ENCODE measurements at regions not wholly inside any gene's neighbourhood (a gene's known extent, or its start where the extent isn't known, plus 50 kb on each side); places are given as distances from the start of the nearest gene placed in this dataset.
A peak's percentile ranks its signal among the peaks of the same experiment; 100 is the strongest.

DNA sequence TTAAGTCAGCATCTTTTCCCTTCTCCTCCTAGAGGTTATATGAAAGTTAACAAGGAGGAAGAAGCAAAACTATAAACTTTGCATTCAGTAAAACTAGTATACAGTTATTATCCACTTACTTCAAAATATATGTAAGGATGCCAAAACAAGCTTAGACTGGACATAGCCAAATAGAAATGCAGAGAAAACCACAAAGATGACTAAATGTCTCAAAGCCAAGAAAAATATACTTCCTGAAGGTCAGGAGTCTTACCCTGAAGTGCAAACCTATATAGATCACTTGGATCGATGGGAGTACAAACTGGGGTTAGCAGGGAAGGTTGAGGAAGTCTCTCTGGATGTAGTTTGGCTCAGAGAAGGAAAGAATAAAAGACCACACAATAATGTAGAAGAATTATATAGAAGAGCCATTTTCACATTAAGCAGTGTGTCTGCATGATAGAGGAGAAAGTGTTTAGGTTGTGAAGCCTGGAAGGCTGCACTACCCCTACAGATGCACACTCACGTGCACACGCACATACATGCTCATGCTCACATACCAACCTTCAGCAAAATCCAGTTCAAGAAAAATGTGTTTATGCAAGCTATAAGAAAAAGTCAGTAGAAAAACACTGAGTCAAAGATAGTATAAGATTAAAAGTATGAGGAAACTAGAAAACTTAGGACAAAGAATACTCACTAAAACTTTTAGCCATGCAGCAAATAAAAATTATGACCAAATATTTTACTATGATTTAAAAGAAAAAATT, 112.1 kb upstream of the RXFP2 start:
- no peaks in the 10 kb centered on the region for H3K27me3 ChIP-seq (ENCODE audit: control insufficient read depth, insufficient read depth, low read length)
- no peak for DNase-seq
- no peak overlapping the region for H3K4me3 ChIP-seq (ENCODE audit: insufficient read depth, low read depth, low read length)
- H3K36me3 ChIP-seq (replicated peaks; ENCODE audit: control insufficient read depth, insufficient read depth, low read length), result no peaks in the 10 kb centered on the region

DNA sequence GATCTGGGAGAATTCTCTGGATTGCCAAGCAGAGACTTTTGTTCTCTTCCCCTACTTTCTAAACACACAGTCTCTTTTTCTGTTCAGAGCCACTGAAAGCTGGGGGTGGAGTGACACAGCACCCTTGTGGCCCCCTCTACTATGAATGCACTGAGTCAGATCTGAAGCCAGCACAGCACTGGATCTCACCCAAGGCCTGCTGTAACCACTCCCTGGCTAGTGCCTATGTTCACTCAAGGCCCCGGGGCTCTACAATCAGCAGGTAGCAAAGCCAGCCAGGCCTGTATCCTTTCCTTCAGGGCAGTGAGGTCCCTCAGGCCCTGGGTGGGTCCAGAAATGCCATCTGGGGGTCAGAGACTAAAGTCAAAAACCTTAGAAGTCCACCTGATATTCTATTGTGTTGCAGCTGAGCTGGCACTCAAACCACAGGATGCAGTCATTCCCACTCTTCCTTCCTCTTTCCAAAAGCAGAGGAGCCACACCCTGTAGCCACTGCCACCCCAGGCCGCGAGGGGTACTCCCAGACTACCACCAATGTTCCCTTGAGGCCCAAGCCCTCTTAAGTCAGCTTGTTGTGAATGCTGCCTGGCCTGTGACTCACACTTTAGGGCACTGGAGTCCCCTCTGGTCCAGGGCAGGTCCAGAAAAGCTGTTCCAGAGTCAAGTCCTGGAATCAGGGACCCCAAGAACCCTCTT, 110.1 kb upstream of the RXFP2 start:
- Histone ChIP-seq H3K27me3 (ENCODE audit: control insufficient read depth, insufficient read depth, low read length) (no peaks in the 10 kb centered on the region), H3K36me3 (replicated peaks; ENCODE audit: control insufficient read depth, insufficient read depth, low read length) (no peaks in the 10 kb centered on the region), H3K4me3 (ENCODE audit: insufficient read depth, low read depth, low read length) (no peak overlapping the region)
- DNase-seq, result no peak

DNA sequence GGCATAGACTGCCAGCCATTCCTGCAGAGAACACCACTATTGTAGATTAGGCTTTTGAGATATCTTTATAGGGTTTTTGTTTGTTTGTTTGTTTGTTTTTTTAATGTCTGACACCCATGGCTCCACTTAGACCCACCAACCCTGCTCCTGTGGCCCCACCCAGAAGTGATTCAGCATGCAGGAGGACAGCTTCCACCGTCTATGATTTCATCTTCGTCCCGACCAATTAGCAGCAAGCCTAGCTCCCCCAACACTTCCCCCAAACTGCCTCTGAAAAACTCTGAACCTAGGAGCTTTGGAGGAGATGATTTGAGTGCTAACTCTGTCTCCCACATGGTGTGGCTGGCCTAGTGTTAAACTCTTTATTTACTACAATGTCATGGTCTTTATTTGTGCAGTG, 108.3 kb upstream of the RXFP2 start:
- Histone ChIP-seq H3K4me3 (ENCODE audit: insufficient read depth, low read depth, low read length) (no peak overlapping the region), H3K36me3 (replicated peaks; ENCODE audit: control insufficient read depth, insufficient read depth, low read length) (no peaks in the 10 kb centered on the region), H3K27me3 (ENCODE audit: control insufficient read depth, insufficient read depth, low read length) (no peaks in the 10 kb centered on the region)
- DNase-seq, result no peak

DNA sequence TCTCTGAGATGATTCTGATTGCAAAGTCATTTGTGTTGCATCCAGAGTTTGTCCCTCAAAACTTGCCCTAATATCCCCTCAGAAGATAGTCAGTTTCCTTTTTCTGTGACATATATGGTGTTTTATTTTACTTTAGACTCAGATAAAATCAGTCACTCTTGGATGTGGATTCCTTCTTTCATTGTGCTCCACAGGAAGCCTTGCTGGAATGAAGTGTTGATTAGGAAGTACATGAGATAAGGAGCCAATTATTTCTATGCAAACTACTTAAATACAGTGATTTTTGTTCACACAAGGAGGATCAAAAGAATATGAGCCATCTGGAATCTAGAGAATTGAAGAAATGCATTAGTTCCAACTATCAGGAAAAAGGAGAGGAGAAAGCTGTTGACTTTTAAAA, 107.6 kb upstream of the RXFP2 start:
- no peaks in the 10 kb centered on the region for H3K27me3 ChIP-seq (ENCODE audit: control insufficient read depth, insufficient read depth, low read length)
- no peaks in the 10 kb centered on the region for H3K36me3 ChIP-seq (replicated peaks; ENCODE audit: control insufficient read depth, insufficient read depth, low read length)
- DNase-seq, result no peak
- no peak overlapping the region for H3K4me3 ChIP-seq (ENCODE audit: insufficient read depth, low read depth, low read length)

- H3K27me3 ChIP-seq (ENCODE audit: control insufficient read depth, insufficient read depth, low read length), result no peaks in the 10 kb centered on the region
- H3K4me3 ChIP-seq (ENCODE audit: insufficient read depth, low read depth, low read length), result no peak overlapping the region
- DNase-seq, result no peak
- no peaks in the 10 kb centered on the region for H3K36me3 ChIP-seq (replicated peaks; ENCODE audit: control insufficient read depth, insufficient read depth, low read length)
Measured at GRCh38 chr13:31638577-31638976, 100.7 kb upstream of the RXFP2 start.

DNA sequence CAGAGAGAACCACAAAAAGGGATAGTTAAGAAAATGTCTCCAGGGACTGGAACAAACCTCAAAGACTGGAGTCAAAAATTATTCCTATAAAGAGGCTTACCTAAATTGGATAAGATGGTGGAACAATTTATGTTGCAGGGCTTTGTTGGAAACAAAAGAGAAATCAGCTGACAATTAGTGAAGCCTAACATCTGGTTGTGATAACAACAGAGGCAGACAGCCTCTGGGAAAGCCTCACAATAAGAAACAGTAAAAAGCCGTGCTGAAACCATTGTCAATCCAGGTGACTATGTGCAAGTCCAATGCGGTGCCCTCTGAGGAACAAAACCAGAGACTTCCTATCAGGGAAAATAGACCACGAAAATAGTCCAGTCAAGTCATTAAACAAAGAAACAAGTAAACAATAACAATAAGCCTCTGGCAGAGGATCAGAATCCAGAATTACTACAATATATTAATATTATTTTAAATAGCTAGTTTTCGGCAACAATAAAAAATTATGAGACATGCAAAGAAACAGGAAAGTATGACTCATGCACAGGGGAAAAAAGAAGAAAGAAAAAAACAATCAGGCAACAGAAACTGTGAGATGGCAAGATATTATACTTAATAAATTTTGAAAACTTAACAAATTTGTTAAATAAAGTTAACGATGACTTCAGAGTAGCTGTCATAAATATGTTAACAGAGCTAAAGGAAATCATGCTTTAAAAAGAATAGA, 99.7 kb upstream of the RXFP2 start:
- DNase-seq, result no peak
- no peaks in the 10 kb centered on the region for H3K27me3 ChIP-seq (ENCODE audit: control insufficient read depth, insufficient read depth, low read length)
- no peak overlapping the region for H3K4me3 ChIP-seq (ENCODE audit: insufficient read depth, low read depth, low read length)
- H3K36me3 ChIP-seq (replicated peaks; ENCODE audit: control insufficient read depth, insufficient read depth, low read length), result no peaks in the 10 kb centered on the region

- H3K4me3 ChIP-seq (ENCODE audit: insufficient read depth, low read depth, low read length), result no peak overlapping the region
- H3K27me3 ChIP-seq (ENCODE audit: control insufficient read depth, insufficient read depth, low read length), result no peaks in the 10 kb centered on the region
- DNase-seq, result no peak
- no peaks in the 10 kb centered on the region for H3K36me3 ChIP-seq (replicated peaks; ENCODE audit: control insufficient read depth, insufficient read depth, low read length)
Measured at GRCh38 chr13:31649766-31650165, 89.6 kb upstream of the RXFP2 start.

DNA sequence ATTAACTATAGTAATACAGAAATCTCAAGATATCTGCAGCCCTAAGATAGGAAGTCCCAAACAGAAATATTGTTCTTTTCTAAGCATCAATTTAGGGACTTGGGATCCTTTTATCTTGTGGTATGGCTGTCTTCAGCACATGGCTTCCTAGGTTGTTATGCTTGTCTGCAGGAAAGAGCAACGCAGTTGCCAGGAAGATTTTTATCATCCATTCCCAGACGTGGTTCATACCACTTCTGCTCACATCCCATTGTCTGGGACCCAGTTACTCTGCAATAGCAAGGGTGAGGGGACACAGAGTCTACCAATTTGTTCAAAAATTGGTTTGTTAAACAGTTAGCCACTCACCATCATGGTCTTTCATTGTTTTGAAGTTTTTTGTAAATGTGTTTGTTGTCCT, 85.6 kb upstream of the RXFP2 start:
- no peaks in the 10 kb centered on the region for H3K36me3 ChIP-seq (replicated peaks; ENCODE audit: control insufficient read depth, insufficient read depth, low read length)
- no peak overlapping the region for H3K4me3 ChIP-seq (ENCODE audit: insufficient read depth, low read depth, low read length)
- no peak for DNase-seq
- H3K27me3 ChIP-seq (ENCODE audit: control insufficient read depth, insufficient read depth, low read length), result no peaks in the 10 kb centered on the region

GRCh38 chr13:31663880-31664585, 75.3 kb upstream of the RXFP2 start:
- Histone ChIP-seq H3K4me3 (ENCODE audit: insufficient read depth, low read depth, low read length) (no peak overlapping the region), H3K36me3 (replicated peaks; ENCODE audit: control insufficient read depth, insufficient read depth, low read length) (no peaks in the 10 kb centered on the region), H3K27me3 (ENCODE audit: control insufficient read depth, insufficient read depth, low read length) (no peaks in the 10 kb centered on the region)
- DNase-seq, result peak; percentile 61

DNA sequence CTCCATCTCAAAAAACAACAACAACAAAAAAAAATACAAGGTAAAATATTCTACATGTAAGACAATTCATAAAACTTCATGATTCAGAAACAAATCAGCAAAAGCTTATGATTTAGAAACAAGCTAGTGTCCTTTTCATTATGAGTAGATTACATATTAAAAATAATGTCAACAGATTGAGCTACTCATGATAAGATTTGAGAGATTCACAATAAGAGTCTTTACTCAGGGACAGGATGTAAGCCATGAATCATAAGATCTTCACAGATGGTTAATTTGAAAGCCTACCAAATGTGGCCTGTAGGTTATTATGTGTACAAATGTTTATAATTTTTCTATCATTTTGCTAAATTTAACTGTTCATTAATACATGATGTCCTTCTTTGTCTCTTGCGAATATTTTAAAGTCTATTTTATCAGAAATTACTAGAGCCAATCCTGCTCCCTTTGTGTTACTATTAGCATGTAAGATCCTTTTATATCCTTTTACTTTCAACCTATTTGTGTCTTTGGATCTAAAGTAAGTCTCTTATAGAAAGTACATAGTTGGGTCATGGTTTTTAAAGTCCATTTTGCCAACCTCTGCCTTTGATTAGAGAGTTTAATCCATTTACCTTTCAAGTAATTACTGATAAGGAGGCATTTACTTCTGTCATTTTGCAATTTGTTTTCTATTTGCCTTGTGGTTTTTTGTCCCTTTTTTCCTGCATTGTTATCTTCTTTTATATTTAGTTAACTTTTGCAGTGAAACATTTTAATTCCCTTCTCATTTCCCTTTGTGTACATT, 68.3 kb upstream of the RXFP2 start:
- H3K36me3 ChIP-seq (replicated peaks; ENCODE audit: control insufficient read depth, insufficient read depth, low read length), result no peaks in the 10 kb centered on the region
- no peak for DNase-seq

DNA sequence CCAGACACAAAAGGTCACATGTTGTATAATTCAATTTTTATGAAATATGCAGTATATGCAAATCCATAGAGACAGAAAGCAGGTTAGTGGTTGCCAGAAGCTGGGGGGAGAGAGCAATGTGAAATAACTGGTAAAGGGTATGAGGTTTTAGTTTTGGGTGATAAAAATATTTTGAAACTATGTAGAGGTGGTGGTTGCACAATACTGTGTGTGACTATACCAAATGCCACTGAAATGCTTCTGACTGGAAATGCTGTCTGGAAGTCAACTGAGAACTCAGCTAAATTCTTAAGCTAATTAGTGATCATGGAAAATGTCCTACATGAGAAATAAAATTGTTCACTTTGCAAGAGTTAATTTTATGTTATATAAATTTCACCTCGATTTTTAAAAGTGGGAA, 65.3 kb upstream of the RXFP2 start:
- Histone ChIP-seq H3K4me3 (ENCODE audit: insufficient read depth, low read depth, low read length) (no peak overlapping the region), H3K27me3 (ENCODE audit: control insufficient read depth, insufficient read depth, low read length) (no peaks in the 10 kb centered on the region), H3K36me3 (replicated peaks; ENCODE audit: control insufficient read depth, insufficient read depth, low read length) (no peaks in the 10 kb centered on the region)
- no peak for DNase-seq

More for the DNA sequence above, 68.3 kb upstream of the RXFP2 start:
- Histone ChIP-seq H3K27me3 (ENCODE audit: control insufficient read depth, insufficient read depth, low read length) (no peaks in the 10 kb centered on the region), H3K4me3 (ENCODE audit: insufficient read depth, low read depth, low read length) (no peak overlapping the region)

GRCh38 chr13:31675440-31675953, 63.8 kb upstream of the RXFP2 start:
- Histone ChIP-seq H3K4me3 (ENCODE audit: insufficient read depth, low read depth, low read length) (no peak overlapping the region), H3K36me3 (replicated peaks; ENCODE audit: control insufficient read depth, insufficient read depth, low read length) (no peaks in the 10 kb centered on the region), H3K27me3 (ENCODE audit: control insufficient read depth, insufficient read depth, low read length) (no peaks in the 10 kb centered on the region)
- DNase-seq, result no peak

- DNase-seq, result no peak
- Histone ChIP-seq H3K36me3 (replicated peaks; ENCODE audit: control insufficient read depth, insufficient read depth, low read length) (no peaks in the 10 kb centered on the region), H3K27me3 (ENCODE audit: control insufficient read depth, insufficient read depth, low read length) (no peaks in the 10 kb centered on the region), H3K4me3 (ENCODE audit: insufficient read depth, low read depth, low read length) (no peak overlapping the region)
Measured at GRCh38 chr13:31681133-31681532, 58.2 kb upstream of the RXFP2 start.

DNA sequence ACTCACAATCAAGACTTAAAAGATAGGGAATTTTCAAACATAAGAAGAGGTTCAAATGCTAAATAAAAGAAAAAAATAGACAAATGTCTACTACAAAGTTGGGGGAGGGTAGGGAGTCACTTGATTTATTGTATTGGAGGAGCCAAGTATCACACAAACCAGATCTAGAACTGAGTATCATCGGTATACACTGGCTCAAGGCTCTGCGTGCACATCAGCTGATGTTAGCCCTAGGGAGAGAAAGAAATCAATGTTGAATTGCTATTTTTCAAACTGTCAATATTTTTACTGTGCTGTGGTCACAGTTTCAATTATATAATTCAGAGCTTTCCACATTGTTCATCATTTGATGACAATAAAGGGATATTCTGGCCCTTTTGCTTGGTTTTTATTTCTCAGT, 54.9 kb upstream of the RXFP2 start:
- no peak for DNase-seq
- Histone ChIP-seq H3K36me3 (replicated peaks; ENCODE audit: control insufficient read depth, insufficient read depth, low read length) (no peaks in the 10 kb centered on the region), H3K27me3 (ENCODE audit: control insufficient read depth, insufficient read depth, low read length) (no peaks in the 10 kb centered on the region), H3K4me3 (ENCODE audit: insufficient read depth, low read depth, low read length) (no peak overlapping the region)
